Neural progenitor cell (in vitro differentiated cells): ENCODE measurements at regions not wholly inside any gene's neighbourhood (a gene's known extent, or its start where the extent isn't known, plus 50 kb on each side); places are given as distances from the start of the nearest gene placed in this dataset.

Source experiments
- EZH2 ChIP-seq: fragments of 200-600 bp; sonication (generic); IDR thresholded peaks from 2 replicates; pipeline ENCODE4 v1.6.1; 2017; ENCODE audit warnings: antibody characterized with exemption, mild to moderate bottlenecking, moderate library complexity
- EZH2phosphoT487 ChIP-seq: fragments of 200-600 bp; sonication (generic); IDR thresholded peaks from 2 replicates; pipeline ENCODE4 v1.6.1; 2017; ENCODE audit warnings: antibody characterized with exemption
- TF ChIP-seq, protein P1 (sequence below): fragments of 200-600 bp; sonication (generic); IDR thresholded peaks from 2 replicates; pipeline ENCODE4 v1.5.1; 2017; ENCODE audit warnings: antibody characterized with exemption, mild to moderate bottlenecking

GRCh38 chr1:96968541-96968940, 247.0 kb downstream of the PTBP2 start:
- TF ChIP-seq EZH2 (no peak), EZH2phosphoT487 (no peak)
- TF ChIP-seq, protein P1, sequence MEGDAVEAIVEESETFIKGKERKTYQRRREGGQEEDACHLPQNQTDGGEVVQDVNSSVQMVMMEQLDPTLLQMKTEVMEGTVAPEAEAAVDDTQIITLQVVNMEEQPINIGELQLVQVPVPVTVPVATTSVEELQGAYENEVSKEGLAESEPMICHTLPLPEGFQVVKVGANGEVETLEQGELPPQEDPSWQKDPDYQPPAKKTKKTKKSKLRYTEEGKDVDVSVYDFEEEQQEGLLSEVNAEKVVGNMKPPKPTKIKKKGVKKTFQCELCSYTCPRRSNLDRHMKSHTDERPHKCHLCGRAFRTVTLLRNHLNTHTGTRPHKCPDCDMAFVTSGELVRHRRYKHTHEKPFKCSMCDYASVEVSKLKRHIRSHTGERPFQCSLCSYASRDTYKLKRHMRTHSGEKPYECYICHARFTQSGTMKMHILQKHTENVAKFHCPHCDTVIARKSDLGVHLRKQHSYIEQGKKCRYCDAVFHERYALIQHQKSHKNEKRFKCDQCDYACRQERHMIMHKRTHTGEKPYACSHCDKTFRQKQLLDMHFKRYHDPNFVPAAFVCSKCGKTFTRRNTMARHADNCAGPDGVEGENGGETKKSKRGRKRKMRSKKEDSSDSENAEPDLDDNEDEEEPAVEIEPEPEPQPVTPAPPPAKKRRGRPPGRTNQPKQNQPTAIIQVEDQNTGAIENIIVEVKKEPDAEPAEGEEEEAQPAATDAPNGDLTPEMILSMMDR = no peak
